ENCODE measurements at regions not wholly inside any gene's neighbourhood (a gene's known extent, or its start where the extent isn't known, plus 50 kb on each side); places are given as distances from the start of the nearest gene placed in this dataset.
"Not testable (repeated sequence)": the region's sequence is repeated elsewhere in the genome, so short reads cannot be mapped to it uniquely, and the experiment has no call there.

DNA sequence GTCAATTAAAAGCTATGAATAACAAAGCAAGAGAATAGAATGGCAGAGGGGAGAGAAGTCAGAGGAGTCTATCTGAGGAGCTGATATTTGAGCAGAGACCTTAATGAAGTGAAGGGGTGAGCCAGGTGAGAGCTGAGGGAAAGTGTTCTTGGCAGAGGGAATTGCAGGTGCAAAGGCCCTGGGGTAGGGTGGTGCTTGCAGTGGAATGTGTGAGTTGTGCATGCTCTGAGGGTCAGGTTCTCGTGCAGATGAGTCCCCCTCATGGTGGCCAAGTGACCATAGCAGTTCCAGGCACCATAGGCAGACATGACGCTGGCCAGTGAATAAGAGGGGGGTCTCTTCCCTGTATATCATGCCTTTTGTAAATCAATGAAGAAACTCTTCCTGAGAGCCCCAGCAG is 58.9 kb upstream of the ALX4 start:
- no peak overlapping the region for H3K4me2 ChIP-seq
- no peak for TF ChIP-seq EZH2 (IDR thresholded peaks at IDR 0.05; ENCODE audit: low read depth)
- TF ChIP-seq, protein P1, sequence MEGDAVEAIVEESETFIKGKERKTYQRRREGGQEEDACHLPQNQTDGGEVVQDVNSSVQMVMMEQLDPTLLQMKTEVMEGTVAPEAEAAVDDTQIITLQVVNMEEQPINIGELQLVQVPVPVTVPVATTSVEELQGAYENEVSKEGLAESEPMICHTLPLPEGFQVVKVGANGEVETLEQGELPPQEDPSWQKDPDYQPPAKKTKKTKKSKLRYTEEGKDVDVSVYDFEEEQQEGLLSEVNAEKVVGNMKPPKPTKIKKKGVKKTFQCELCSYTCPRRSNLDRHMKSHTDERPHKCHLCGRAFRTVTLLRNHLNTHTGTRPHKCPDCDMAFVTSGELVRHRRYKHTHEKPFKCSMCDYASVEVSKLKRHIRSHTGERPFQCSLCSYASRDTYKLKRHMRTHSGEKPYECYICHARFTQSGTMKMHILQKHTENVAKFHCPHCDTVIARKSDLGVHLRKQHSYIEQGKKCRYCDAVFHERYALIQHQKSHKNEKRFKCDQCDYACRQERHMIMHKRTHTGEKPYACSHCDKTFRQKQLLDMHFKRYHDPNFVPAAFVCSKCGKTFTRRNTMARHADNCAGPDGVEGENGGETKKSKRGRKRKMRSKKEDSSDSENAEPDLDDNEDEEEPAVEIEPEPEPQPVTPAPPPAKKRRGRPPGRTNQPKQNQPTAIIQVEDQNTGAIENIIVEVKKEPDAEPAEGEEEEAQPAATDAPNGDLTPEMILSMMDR (conservative IDR thresholded peaks at IDR 0.05), result no peak
- H3K36me3 ChIP-seq (ENCODE audit: low read depth), result no peaks in the 10 kb centered on the region
- 0 out of 2 replicates have a peak, but pooled peaks cover 8% of the 10 kb centered on the region for H3K27me3 ChIP-seq (ENCODE audit: insufficient read depth, low read depth)
- no peaks in the 10 kb centered on the region for H3F3A ChIP-seq (ENCODE audit: insufficient read depth, low read depth)
- H3K79me2 ChIP-seq (ENCODE audit: low read depth), result no peaks in the 10 kb centered on the region
- H3K4me3 ChIP-seq, result no peak overlapping the region
- intact Hi-C loops (cut with micrococcal nuclease; ENCODE audit: unreplicated experiment), result no loop called here
- H3K9me3 ChIP-seq (ENCODE audit: insufficient read depth, low read depth), result no peaks in the 10 kb centered on the region
- no TSS peak for BruUV-seq (replicated peaks)
- H3K4me1 ChIP-seq (replicated peaks; ENCODE audit: insufficient read depth), result no peaks in the 10 kb centered on the region
- no peak overlapping the region for H3K27ac ChIP-seq
- no peaks in the 10 kb centered on the region for H3K9me2 ChIP-seq (ENCODE audit: insufficient read depth)
- CTCF ChIA-PET, result no interaction called here
- POLR2A ChIA-PET (ENCODE audit: unreplicated experiment), result no interaction called here
- no peaks in the 10 kb centered on the region for H4K20me1 ChIP-seq (ENCODE audit: insufficient read depth)
- DNase-seq, result no peak
- no peak overlapping the region for H2AFZ ChIP-seq

- H3K79me2 ChIP-seq (ENCODE audit: low read depth); H3K4me1 ChIP-seq (replicated peaks; ENCODE audit: insufficient read depth); H3F3A ChIP-seq (ENCODE audit: insufficient read depth, low read depth); H3K9me3 ChIP-seq (ENCODE audit: insufficient read depth, low read depth); H4K20me1 ChIP-seq (ENCODE audit: insufficient read depth); H3K4me3 ChIP-seq; CTCF ChIA-PET; H3K9me2 ChIP-seq (ENCODE audit: insufficient read depth); BruUV-seq (replicated peaks); H3K36me3 ChIP-seq (ENCODE audit: low read depth); H3K27ac ChIP-seq; H3K27me3 ChIP-seq (ENCODE audit: insufficient read depth, low read depth); intact Hi-C loops (cut with micrococcal nuclease; ENCODE audit: unreplicated experiment); POLR2A ChIA-PET (ENCODE audit: unreplicated experiment); H2AFZ ChIP-seq; DNase-seq; H3K4me2 ChIP-seq: not testable (repeated sequence)
Measured at GRCh38 chr11:44371042-44371441, 61.1 kb upstream of the ALX4 start.

DNA sequence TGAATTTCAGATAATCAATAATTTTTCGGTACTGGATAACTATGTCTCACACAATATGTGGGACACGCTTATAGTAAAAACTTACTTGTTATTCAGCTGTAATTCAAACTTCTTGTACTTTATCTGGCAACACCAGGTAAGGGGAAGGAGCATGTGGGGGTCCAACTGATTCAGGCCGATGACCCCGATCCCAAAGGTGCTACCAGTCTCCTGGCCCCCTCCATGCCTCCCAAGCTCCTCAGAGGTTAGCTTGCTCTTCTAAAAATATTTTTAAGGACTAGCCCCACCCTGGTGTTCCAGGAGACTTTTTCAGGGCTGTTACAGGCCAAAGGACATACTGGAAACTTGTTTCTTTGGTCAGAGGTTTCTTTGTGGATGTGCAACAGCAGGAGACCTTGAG is 61.8 kb upstream of the ALX4 start:
- H3F3A ChIP-seq (ENCODE audit: insufficient read depth, low read depth), result no peaks in the 10 kb centered on the region
- BruUV-seq (replicated peaks), result no TSS peak
- H3K79me2 ChIP-seq (ENCODE audit: low read depth), result no peaks in the 10 kb centered on the region
- H3K9me2 ChIP-seq (ENCODE audit: insufficient read depth), result no peaks in the 10 kb centered on the region
- H3K36me3 ChIP-seq (ENCODE audit: low read depth), result no peaks in the 10 kb centered on the region
- no peak overlapping the region for H3K4me2 ChIP-seq
- no peak overlapping the region for H3K4me3 ChIP-seq
- CTCF ChIA-PET, result no interaction called here
- intact Hi-C loops (cut with micrococcal nuclease; ENCODE audit: unreplicated experiment), result no loop called here
- peaks cover 4% of the 10 kb centered on the region; the same call in 1 of the 2 replicates for H3K27me3 ChIP-seq (ENCODE audit: insufficient read depth, low read depth)
- H3K27ac ChIP-seq, result no peak overlapping the region
- H4K20me1 ChIP-seq (ENCODE audit: insufficient read depth), result no peaks in the 10 kb centered on the region
- TF ChIP-seq, protein P1 (conservative IDR thresholded peaks at IDR 0.05), result no peak
- TF ChIP-seq EZH2 (IDR thresholded peaks at IDR 0.05; ENCODE audit: low read depth), result no peak
- H3K4me1 ChIP-seq (replicated peaks; ENCODE audit: insufficient read depth), result no peaks in the 10 kb centered on the region
- H3K9me3 ChIP-seq (ENCODE audit: insufficient read depth, low read depth), result no peaks in the 10 kb centered on the region
- POLR2A ChIA-PET (ENCODE audit: unreplicated experiment), result no interaction called here
- DNase-seq, result no peak
- H2AFZ ChIP-seq, result no peak overlapping the region

DNA sequence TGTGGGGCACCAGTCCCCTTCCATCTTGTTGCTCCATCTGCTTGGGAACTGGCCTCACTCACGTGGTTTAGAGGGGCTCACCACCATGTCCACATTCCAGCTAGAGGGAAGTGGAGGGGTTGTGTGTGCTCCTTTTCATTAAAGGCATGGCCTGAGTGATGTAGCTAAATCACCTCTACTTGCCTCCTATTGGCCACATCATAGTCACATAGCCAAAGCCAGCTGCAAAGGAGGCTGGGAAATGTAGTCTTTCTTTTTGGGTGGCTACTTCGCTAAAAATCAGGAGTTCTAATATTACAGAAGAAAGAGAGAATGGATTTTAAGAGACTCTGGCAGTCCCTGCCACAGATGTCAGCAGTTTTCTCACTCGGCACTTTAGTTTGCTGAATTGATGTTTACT is 63.0 kb upstream of the ALX4 start:
- POLR2A ChIA-PET (ENCODE audit: unreplicated experiment), result no interaction called here
- no peaks in the 10 kb centered on the region for H4K20me1 ChIP-seq (ENCODE audit: insufficient read depth)
- no peak overlapping the region for H3K4me3 ChIP-seq
- intact Hi-C loops (cut with micrococcal nuclease; ENCODE audit: unreplicated experiment), result no loop called here
- BruUV-seq (replicated peaks), result no TSS peak
- no peaks in the 10 kb centered on the region for H3K9me2 ChIP-seq (ENCODE audit: insufficient read depth)
- CTCF ChIA-PET, result no interaction called here
- peaks cover 4% of the 10 kb centered on the region; the same call in 1 of the 2 replicates for H3K27me3 ChIP-seq (ENCODE audit: insufficient read depth, low read depth)
- no peak overlapping the region for H3K27ac ChIP-seq
- H3K79me2 ChIP-seq (ENCODE audit: low read depth), result no peaks in the 10 kb centered on the region
- H3K36me3 ChIP-seq (ENCODE audit: low read depth), result no peaks in the 10 kb centered on the region
- no peaks in the 10 kb centered on the region for H3K9me3 ChIP-seq (ENCODE audit: insufficient read depth, low read depth)
- H3K4me1 ChIP-seq (replicated peaks; ENCODE audit: insufficient read depth), result no peaks in the 10 kb centered on the region
- no peak overlapping the region for H2AFZ ChIP-seq
- H3F3A ChIP-seq (ENCODE audit: insufficient read depth, low read depth), result no peaks in the 10 kb centered on the region
- H3K4me2 ChIP-seq, result no peak overlapping the region
- TF ChIP-seq, protein P1 (conservative IDR thresholded peaks at IDR 0.05), result no peak
- TF ChIP-seq EZH2 (IDR thresholded peaks at IDR 0.05; ENCODE audit: low read depth), result no peak
- no peak for DNase-seq
